NCI-H526 (cell line): ENCODE measurements at regions not wholly inside any gene's neighbourhood (a gene's known extent, or its start where the extent isn't known, plus 50 kb on each side); places are given as distances from the start of the nearest gene placed in this dataset.

Source experiments
- DNase-seq, 2 experiments: peaks; one replicate each; lab custom pipeline; 2025; lab: John Stamatoyannopoulos, UW

DNA sequence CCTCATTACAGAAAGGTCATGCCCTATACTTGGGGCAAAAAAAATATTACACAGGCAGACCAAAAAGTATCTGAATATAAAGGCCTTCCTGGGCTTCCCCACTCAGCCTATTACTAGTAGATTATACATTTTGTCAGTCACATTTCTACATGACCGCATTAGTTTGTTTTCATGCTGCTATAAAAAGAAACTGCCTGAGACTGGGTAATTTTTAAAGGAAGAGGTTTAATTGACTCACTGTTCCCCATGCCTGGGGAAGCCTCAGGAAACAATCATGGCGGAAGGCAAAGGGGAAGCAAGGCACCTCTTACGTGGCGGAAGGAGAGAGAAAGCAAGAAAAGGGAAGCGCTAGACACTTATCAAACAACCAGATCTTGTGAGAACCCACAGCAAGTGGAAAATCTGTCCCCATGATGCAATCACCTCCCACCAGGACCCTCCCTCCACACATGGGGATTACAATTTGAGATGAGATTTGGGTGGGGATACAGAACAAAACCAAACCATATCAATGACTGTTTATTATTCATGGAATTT, 1312.0 kb downstream of the PCDH7 start:
- DNase-seq = no peak

- no peak for DNase-seq
Measured at GRCh38 chr4:32037399-32037798, 1317.2 kb downstream of the PCDH7 start.

GRCh38 chr4:32042486-32043247, 1322.5 kb downstream of the PCDH7 start:
- DNase-seq = no peak

- no peak for DNase-seq
Measured at GRCh38 chr4:32043248-32043633, 1323.1 kb downstream of the PCDH7 start.

DNA sequence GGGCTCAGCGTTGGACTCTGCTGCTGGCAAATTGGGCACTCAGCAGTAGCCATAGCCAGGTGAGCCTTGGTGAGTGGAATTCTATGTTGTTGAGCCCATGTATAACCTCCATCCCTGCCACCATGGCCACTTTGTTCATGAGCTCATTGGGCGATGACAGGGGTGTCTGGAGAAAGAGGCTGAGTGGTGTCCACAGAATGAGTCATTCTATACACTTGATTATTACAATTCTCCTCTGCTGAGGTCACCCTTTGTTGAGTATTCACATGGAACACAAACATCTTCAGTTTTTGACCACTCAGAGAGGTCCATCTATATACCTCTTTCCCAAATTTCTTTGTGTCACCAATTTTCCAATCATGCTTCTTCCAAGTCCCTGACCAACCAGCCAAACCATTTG, 1341.7 kb downstream of the PCDH7 start:
- no peak for DNase-seq

- DNase-seq = no peak
Measured at GRCh38 chr4:32073542-32073941, 1353.4 kb downstream of the PCDH7 start.

DNA sequence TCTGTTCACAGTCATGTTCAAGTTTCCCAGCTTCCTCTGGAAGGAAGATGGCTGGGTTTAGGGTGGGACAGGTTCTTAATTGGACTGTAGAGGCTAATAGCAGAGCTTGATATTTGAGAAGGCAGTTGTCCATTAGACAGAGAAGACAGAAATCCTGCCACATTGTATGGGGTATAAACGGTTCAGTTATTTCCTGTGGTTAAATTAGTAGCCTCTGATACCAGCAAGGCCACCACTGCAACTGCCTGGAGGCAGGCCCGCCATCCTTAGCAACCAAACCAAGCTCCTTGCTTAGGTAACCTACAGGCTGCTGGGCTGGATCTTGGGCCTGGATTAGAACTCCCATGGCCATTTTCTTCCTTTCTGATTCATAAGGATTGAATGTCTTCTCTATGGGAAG, 1367.0 kb downstream of the PCDH7 start:
- DNase-seq = no peak

- DNase-seq = no peak
Measured at GRCh38 chr4:32094987-32095386, 1374.8 kb downstream of the PCDH7 start.

DNA sequence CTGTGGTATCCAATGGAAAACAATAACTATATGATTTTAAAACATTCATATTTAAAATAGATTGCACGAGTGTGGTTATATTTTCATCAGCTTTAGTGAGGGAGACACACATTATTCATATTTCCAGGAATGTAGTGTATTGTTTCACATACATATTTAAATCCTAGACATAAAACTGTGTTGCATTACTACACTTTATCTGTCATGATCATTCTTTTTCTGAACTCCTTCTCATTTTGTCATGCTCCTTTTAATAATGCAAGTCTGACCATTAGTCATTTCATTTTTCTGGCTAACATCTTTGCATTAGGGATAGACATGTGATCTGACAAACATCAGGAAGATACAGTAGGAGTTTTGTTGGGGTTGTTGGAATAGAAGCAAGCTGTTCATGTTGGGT, 1382.7 kb downstream of the PCDH7 start:
- no peak for DNase-seq

- DNase-seq = no peak
Measured at GRCh38 chr4:32106767-32107166, 1386.6 kb downstream of the PCDH7 start.

- no peak for DNase-seq
Measured at GRCh38 chr4:32112891-32113290, 1392.7 kb downstream of the PCDH7 start.

DNA sequence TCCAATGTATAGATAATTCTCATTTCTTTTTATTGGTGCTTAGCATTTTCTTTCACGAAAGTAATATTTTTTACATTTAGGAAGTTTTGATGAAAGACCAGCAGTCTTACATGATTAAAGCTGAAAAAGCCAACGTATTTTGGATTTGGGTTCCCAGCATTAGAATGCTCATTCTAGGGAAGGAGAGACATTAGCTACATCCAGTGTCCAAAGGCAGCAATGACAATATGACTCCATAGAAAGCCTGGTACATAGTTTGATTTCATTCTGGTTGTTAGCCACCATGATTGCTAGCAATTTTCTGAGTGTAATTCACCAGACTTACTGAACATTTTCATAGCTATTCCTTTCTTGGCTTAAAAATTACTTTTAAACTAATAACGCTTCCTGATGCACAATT, 1397.5 kb downstream of the PCDH7 start:
- no peak for DNase-seq

DNA sequence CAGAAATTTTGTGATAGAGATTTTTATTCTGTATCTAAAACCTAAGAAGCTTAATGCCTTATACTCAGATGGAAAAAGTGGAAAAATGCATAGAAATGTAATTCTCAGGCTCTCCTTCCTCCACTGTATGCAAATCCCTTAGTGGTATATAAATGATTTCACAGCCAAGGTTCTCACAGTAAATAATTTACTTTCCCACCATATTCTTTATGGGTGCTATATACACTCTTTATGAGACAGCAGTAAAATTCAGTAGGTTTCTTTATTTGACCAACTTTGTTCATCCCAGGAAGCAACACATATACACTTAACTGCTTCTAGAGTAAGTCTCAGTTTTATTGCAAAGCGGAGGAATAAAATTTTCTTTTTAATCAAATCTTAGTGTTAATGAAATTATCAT, 1399.7 kb downstream of the PCDH7 start:
- DNase-seq = no peak

DNA sequence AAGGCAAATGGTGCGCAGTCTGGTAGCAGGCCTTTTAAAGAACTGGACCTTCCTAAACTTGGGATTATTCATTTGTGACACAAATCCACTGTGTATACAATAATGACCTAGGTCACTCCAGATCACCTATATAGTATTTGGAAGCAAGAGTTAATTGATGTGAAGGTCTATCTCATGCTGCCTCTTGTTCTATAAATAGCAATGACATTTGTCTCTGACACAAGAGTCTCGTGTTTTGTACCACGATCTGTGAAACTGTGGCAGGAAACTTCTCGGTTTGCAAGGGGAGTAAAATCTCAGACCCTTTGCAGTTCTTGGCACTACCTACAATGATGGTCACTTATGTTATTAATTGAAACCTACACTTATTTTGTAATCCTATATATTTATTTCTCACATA, 1408.4 kb downstream of the PCDH7 start:
- no peak for DNase-seq

GRCh38 chr4:32129967-32130366, 1409.8 kb downstream of the PCDH7 start:
- no peak for DNase-seq

DNA sequence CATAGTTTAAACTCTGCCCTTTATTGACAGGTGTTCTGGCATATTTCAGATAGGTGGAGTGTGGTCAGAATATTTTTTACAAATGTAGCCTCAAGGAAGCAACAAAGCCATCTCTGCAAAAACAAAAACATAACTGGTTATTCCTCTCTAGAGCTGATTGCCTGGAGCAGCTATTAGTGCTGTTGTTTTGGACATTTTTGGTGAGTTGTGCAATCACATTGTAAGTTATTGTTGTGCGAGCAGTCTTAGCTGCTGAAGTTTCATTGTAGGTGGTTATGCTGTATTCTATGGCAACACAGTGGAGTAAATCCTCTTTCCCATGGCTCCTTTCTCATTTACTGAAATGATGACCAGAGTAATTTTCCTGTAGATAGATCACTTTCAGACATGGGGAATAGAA, 1413.0 kb downstream of the PCDH7 start:
- no peak for DNase-seq

GRCh38 chr4:32133734-32134133, 1413.6 kb downstream of the PCDH7 start:
- DNase-seq = no peak

GRCh38 chr4:32135642-32136041, 1415.5 kb downstream of the PCDH7 start:
- DNase-seq = no peak

DNA sequence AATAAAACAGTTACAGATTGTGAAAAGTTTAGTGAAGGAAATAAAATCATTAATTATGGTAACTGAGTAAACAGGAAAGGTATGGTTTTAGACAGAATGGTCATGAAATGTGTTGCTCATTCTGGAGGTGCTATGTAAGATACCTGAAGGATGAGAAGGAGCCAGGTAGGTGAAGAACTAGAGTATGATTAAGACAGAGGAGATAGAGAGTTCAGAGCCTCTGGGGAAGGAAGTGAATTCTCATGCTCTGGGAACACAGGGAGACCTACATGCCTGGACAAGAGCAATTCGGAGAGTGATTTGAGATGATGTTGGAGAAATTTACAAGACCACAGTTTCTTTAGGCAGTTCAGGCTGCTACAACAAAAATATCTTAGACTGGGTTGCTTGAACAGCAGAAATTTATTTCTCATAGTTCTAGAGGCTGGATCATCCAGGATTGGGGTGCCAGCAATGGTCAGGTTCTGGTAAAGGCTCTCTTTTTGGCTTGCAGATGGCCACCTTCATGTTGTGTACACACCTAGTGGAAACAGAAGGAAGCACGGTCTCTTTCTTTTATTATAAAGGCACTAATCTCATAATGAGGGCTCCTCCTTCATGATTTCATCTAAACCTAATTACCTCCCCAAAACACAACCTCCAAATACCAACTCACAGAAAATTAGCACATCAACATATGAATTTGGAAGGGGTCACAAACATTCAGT, 1416.1 kb downstream of the PCDH7 start:
- no peak for DNase-seq

DNA sequence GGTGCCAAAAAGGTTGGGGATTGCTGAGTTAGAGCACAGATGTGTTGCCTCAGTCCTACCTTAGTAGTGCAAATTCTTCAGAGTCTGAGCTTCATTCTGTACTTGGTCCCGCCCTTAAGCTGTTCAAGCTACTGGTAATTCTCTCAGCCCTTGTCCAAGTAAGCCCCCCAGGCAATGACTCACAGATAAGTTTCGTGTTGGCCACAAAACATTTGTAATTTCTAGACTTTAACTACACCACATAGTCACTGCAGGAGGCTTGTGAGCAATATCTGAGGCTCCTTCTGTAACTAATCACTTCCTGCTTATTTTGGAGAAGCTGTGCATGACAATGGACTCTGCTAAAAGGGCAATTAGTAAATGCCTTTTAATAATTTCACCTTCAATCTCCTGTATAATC, 1420.5 kb downstream of the PCDH7 start:
- DNase-seq = no peak

DNA sequence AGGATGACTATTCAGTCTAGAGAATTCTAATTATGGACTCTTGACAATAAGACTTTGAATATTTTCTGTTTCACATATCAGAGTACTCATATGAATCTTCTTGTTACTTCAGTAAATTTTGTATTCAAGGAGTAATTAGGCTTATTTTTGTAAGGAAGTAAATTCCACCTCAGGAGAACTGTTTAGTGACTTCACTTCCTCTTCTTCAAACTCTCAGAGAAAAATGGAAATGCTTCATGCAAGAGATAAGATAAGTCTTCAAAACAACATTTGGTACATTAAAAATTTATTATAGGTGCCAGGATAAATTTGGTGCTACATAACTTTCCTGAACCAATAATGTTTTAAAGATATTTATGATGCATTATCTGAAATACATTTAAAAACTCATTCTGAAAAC, 1421.9 kb downstream of the PCDH7 start:
- no peak for DNase-seq

DNA sequence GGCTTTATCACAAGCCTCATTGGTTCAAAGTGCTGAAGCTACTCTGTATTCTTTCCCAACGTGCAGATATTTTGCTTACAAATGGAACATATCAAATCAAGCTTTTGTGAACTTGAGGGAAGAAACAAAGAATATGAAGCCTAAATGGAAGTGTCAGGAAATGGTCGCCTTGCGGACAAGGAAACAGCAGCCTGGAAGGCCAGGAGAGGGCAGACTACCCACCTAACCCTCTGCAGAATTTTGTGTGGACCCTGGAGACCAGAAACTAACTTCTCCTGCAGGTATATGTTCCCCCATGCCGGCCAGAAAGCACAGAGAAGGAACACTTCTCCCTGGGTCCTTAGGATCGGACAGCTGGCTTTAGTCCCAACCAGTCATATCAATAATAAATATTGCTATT, 1425.8 kb downstream of the PCDH7 start:
- no peak for DNase-seq

GRCh38 chr4:32147446-32148085, 1427.4 kb downstream of the PCDH7 start:
- DNase-seq = no peak
